RPMI7951 (cell line): ENCODE measurements at regions not wholly inside any gene's neighbourhood (a gene's known extent, or its start where the extent isn't known, plus 50 kb on each side); places are given as distances from the start of the nearest gene placed in this dataset.

Experiments
- DNase-seq: peaks from one replicate; pipeline ENCODE4 v3.0.0-alpha.2; 2012; ENCODE audit warnings: low read depth

- DNase-seq: no peak
Measured at GRCh38 chr3:87044409-87044808, 53.5 kb upstream of the VGLL3 start.

- no peak for DNase-seq
Measured at GRCh38 chr3:87041191-87041590, 50.2 kb upstream of the VGLL3 start.
